Neutrophil (primary cell): ENCODE measurements at regions not wholly inside any gene's neighbourhood (a gene's known extent, or its start where the extent isn't known, plus 50 kb on each side); places are given as distances from the start of the nearest gene placed in this dataset.

Source experiments
- H3K27ac ChIP-seq: fragments of 200-600 bp; sonication (generic); 2 replicates; pipeline ENCODE4 v1.5.1; 2016; ENCODE audit warnings: mild to moderate bottlenecking, moderate library complexity
- H3K27me3 ChIP-seq: fragments of 200-600 bp; sonication (generic); 2 replicates; pipeline ENCODE4 v1.6.0; 2016; ENCODE audit warnings: mild to moderate bottlenecking
- H3K36me3 ChIP-seq: fragments of 200-600 bp; sonication (generic); 2 replicates; pipeline ENCODE4 v1.5.1; 2017
- H3K4me1 ChIP-seq, 2 experiments: fragments of 200-600 bp in 1 of 2; sonication (generic) in 1 of 2; 1 replicate in 1 of 2; 2 replicates in 1 of 2; pipeline versions ENCODE4 v1.5.1 to v1.6.1; 2013 to 2016; ENCODE audit warnings: low read depth in 1 of 2, low read length in 1 of 2, mild to moderate bottlenecking in 1 of 2, moderate library complexity in 1 of 2; ENCODE audit not compliant: control insufficient read depth in 1 of 2, insufficient read depth in 1 of 2
- H3K4me3 ChIP-seq, 2 experiments: fragments of 200-600 bp in 1 of 2; sonication (generic) in 1 of 2; 1 replicate in 1 of 2; 2 replicates in 1 of 2; pipeline ENCODE4 v1.5.1; 2013 to 2016; ENCODE audit warnings: low read depth in 1 of 2, low read length in 1 of 2, mild to moderate bottlenecking in 1 of 2, moderate library complexity in 1 of 2
- H3K9me3 ChIP-seq: fragments of 200-600 bp; sonication (generic); 2 replicates; pipeline ENCODE4 v1.5.1; 2016
- CTCF ChIP-seq: fragments of 200-600 bp; sonication (generic); IDR thresholded peaks from 2 replicates; pipeline ENCODE4 v1.5.1; 2016; ENCODE audit warnings: antibody characterized with exemption

- Histone ChIP-seq H3K27me3 (no peaks in the 10 kb centered on the region), H3K36me3 (no peaks in the 10 kb centered on the region), H3K4me3 (no peak overlapping the region), H3K9me3 (no peaks in the 10 kb centered on the region), H3K4me1 (no peaks in the 10 kb centered on the region), H3K27ac (no peak overlapping the region)
- TF ChIP-seq CTCF, result no peak
Observed at GRCh38 chr7:68739306-68739705, 859.0 kb upstream of the AUTS2 start.

- no peak for TF ChIP-seq CTCF
- no peaks in the 10 kb centered on the region for H3K27me3 ChIP-seq
- H3K36me3 ChIP-seq, result no peaks in the 10 kb centered on the region
- H3K9me3 ChIP-seq, result no peaks in the 10 kb centered on the region
- H3K4me1 ChIP-seq, result no peaks in the 10 kb centered on the region
- no peak overlapping the region for H3K4me3 ChIP-seq
- no peak overlapping the region for H3K27ac ChIP-seq
Observed at GRCh38 chr7:68744036-68744435, 854.2 kb upstream of the AUTS2 start.

GRCh38 chr7:68748934-68749900 lies 849.1 kb upstream of the AUTS2 start:
- H3K27ac ChIP-seq, result no peak overlapping the region

GRCh38 chr7:68752485-68753178 lies 845.6 kb upstream of the AUTS2 start:
- Histone ChIP-seq H3K4me1 (no peaks in the 10 kb centered on the region), H3K27me3 (no peaks in the 10 kb centered on the region), H3K27ac (no peak overlapping the region), H3K36me3 (no peaks in the 10 kb centered on the region), H3K4me3 (no peak overlapping the region), H3K9me3 (no peaks in the 10 kb centered on the region)
- TF ChIP-seq CTCF, result no peak

More at GRCh38 chr7:68748934-68749900, 849.1 kb upstream of the AUTS2 start:
- H3K4me3 ChIP-seq, result no peak overlapping the region
- H3K27me3 ChIP-seq, result no peaks in the 10 kb centered on the region
- no peaks in the 10 kb centered on the region for H3K9me3 ChIP-seq
- H3K4me1 ChIP-seq, result no peaks in the 10 kb centered on the region
- no peak for TF ChIP-seq CTCF
- H3K36me3 ChIP-seq, result no peaks in the 10 kb centered on the region

GRCh38 chr7:68754414-68754813 lies 843.9 kb upstream of the AUTS2 start:
- Histone ChIP-seq H3K27me3 (no peaks in the 10 kb centered on the region), H3K9me3 (no peaks in the 10 kb centered on the region), H3K36me3 (no peaks in the 10 kb centered on the region), H3K27ac (no peak overlapping the region), H3K4me3 (no peak overlapping the region), H3K4me1 (no peaks in the 10 kb centered on the region)
- no peak for TF ChIP-seq CTCF
